ENCODE measurements at regions not wholly inside any gene's neighbourhood (a gene's known extent, or its start where the extent isn't known, plus 50 kb on each side); places are given as distances from the start of the nearest gene placed in this dataset.

DNA sequence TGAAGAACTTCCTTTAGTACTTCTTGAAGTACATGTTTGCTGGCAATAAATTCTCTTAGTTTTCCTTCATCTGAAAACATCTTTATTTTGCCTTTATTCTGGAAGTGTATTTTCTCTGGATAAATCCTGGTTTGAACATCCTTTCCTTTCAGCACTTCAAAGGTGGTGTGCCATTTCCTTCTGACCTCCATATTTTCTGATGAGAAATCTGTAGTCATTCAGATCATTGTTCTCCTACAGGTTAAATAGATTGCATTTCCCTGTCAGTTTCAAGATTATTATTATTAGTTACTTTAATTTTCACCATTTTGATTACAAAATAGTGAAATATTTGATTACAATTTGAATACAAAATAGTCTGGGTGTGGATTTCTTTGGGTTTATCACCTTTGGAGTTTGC is 134.5 kb downstream of the CDH26 start:
- POLR2A ChIA-PET (ENCODE audit: unreplicated experiment) = no interaction called here
- Histone ChIP-seq H2AK5ac (ENCODE audit: low read depth, low read length) (no peak overlapping the region), H3K56ac (ENCODE audit: extremely low read depth, insufficient read depth, low read length) (no peak overlapping the region), H4K91ac (ENCODE audit: insufficient read depth, low read depth, low read length) (no peak overlapping the region), H3K23ac (ENCODE audit: low read depth, low read length) (no peak overlapping the region), H3K36me3 (ENCODE audit: control insufficient read depth, insufficient read depth, low read length) (no peaks in the 10 kb centered on the region), H3K14ac (replicated peaks; ENCODE audit: low read depth, low read length) (no peak overlapping the region), H3K9me1 (ENCODE audit: insufficient read depth, low read length) (no peaks in the 10 kb centered on the region), H3K9ac (ENCODE audit: low read depth, low read length) (no peak overlapping the region), H4K8ac (ENCODE audit: low read depth in 2 of 2, low read length in 2 of 2) (no peak overlapping the region), H3K18ac (ENCODE audit: low read depth, low read length) (no peak overlapping the region), H2BK5ac (ENCODE audit: low read depth, low read length, poor library complexity, severe bottlenecking) (no peak overlapping the region), H3K27ac (ENCODE audit: insufficient read depth, low read length) (no peak overlapping the region), H2BK15ac (ENCODE audit: low read depth, low read length) (no peak overlapping the region), H3K9me3 (ENCODE audit: control insufficient read depth, insufficient read depth, low read length) (peaks cover 3% of the 10 kb centered on the region; the same call in 1 of the 2 replicates), H2BK20ac (ENCODE audit: low read depth, low read length) (no peak overlapping the region), H3K4me1 (ENCODE audit: control insufficient read depth, insufficient read depth, low read length) (no peaks in the 10 kb centered on the region), H3K4me3 (ENCODE audit: insufficient read depth, low read depth, low read length) (no peak overlapping the region), H3K4ac (ENCODE audit: low read depth, low read length) (no peak overlapping the region), H3K4me2 (ENCODE audit: low read depth, low read length) (no peak overlapping the region), H2AK9ac (replicated peaks; ENCODE audit: low read depth, low read length, poor library complexity) (no peak overlapping the region), H4K5ac (ENCODE audit: low read depth, low read length) (no peak overlapping the region), H4K20me1 (ENCODE audit: insufficient read depth, low read length) (no peaks in the 10 kb centered on the region), H3K27me3 (ENCODE audit: control insufficient read depth, insufficient read depth, low read length) (peaks cover 9% of the 10 kb centered on the region), H2AFZ (replicated peaks; ENCODE audit: low read length, poor library complexity) (no peak overlapping the region), H3K79me1 (ENCODE audit: low read depth in 1 of 2, low read length in 2 of 2) (no peaks in the 10 kb centered on the region), H2BK120ac (ENCODE audit: low read depth, low read length) (no peak overlapping the region)
- DNase-seq = no peak
- no TSS peak for BruUV-seq (replicated peaks)
- dilution Hi-C loops (cut with HindIII; ENCODE audit: low sequenced_read_pairs, unreplicated experiment) = no loop called here
- CTCF ChIA-PET = no interaction called here
- no peak for TF ChIP-seq CEBPB (IDR thresholded peaks at IDR 0.05; ENCODE audit: low read depth, low read length)
- TF ChIP-seq, protein P1, sequence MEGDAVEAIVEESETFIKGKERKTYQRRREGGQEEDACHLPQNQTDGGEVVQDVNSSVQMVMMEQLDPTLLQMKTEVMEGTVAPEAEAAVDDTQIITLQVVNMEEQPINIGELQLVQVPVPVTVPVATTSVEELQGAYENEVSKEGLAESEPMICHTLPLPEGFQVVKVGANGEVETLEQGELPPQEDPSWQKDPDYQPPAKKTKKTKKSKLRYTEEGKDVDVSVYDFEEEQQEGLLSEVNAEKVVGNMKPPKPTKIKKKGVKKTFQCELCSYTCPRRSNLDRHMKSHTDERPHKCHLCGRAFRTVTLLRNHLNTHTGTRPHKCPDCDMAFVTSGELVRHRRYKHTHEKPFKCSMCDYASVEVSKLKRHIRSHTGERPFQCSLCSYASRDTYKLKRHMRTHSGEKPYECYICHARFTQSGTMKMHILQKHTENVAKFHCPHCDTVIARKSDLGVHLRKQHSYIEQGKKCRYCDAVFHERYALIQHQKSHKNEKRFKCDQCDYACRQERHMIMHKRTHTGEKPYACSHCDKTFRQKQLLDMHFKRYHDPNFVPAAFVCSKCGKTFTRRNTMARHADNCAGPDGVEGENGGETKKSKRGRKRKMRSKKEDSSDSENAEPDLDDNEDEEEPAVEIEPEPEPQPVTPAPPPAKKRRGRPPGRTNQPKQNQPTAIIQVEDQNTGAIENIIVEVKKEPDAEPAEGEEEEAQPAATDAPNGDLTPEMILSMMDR (conservative IDR thresholded peaks at IDR 0.05; ENCODE audit: low read depth, low read length) = no peak
- TF ChIP-seq MXI1 (IDR thresholded peaks at IDR 0.05; ENCODE audit: borderline replicate concordance, low read depth, low read length) = no peak
- no peak for TF ChIP-seq RFX5 (IDR thresholded peaks at IDR 0.05; ENCODE audit: low read depth, low read length)
- no peak for TF ChIP-seq MAZ (IDR thresholded peaks at IDR 0.05; ENCODE audit: borderline replicate concordance, low read depth, low read length)
- in situ Hi-C loops (cut with MboI; ENCODE audit: low sequenced_read_pairs) = no loop called here
- ATAC-seq (ENCODE audit: low read depth) = no peak
- intact Hi-C loops (cut with micrococcal nuclease) = no loop called here
